HPDE6-E6E7 (cell line): ENCODE measurements at regions not wholly inside any gene's neighbourhood (a gene's known extent, or its start where the extent isn't known, plus 50 kb on each side); places are given as distances from the start of the nearest gene placed in this dataset.

Experiments
- DNase-seq: peaks from one replicate; pipeline ENCODE4 v3.0.0; 2011; ENCODE audit warnings: missing footprints; ENCODE audit errors: extremely low spot score

- DNase-seq: no peak
These were observed 429.4 kb downstream of the EDEM1 start for GRCh38 chr3:5616873-5617272.

- DNase-seq: no peak
These were observed 430.7 kb downstream of the EDEM1 start for GRCh38 chr3:5618170-5618569.

GRCh38 chr3:5630406-5630805 lies 442.9 kb downstream of the EDEM1 start:
- DNase-seq: no peak

- no peak for DNase-seq
These were observed 446.5 kb downstream of the EDEM1 start for GRCh38 chr3:5633960-5634359.

- no peak for DNase-seq
These were observed 446.9 kb downstream of the EDEM1 start for GRCh38 chr3:5634411-5634810.

GRCh38 chr3:5635746-5636145 lies 448.2 kb downstream of the EDEM1 start:
- DNase-seq: no peak

GRCh38 chr3:5638550-5638949 lies 451.0 kb downstream of the EDEM1 start:
- DNase-seq: no peak

- DNase-seq: no peak
These were observed 457.5 kb downstream of the EDEM1 start for GRCh38 chr3:5644773-5645670.

GRCh38 chr3:5645692-5646410 lies 458.3 kb downstream of the EDEM1 start:
- no peak for DNase-seq

GRCh38 chr3:5650303-5650702 lies 462.8 kb downstream of the EDEM1 start:
- DNase-seq: no peak

GRCh38 chr3:5651351-5651750 lies 463.8 kb downstream of the EDEM1 start:
- no peak for DNase-seq

GRCh38 chr3:5653426-5654143 lies 466.1 kb downstream of the EDEM1 start:
- DNase-seq: no peak

GRCh38 chr3:5657106-5657505 lies 469.6 kb downstream of the EDEM1 start:
- no peak for DNase-seq

- DNase-seq: no peak
These were observed 476.1 kb downstream of the EDEM1 start for GRCh38 chr3:5663601-5664000.

GRCh38 chr3:5666455-5666854 lies 478.9 kb downstream of the EDEM1 start:
- no peak for DNase-seq

GRCh38 chr3:5673521-5673920 lies 486.0 kb downstream of the EDEM1 start:
- no peak for DNase-seq

- DNase-seq: no peak
These were observed 487.8 kb downstream of the EDEM1 start for GRCh38 chr3:5675319-5675718.

GRCh38 chr3:5677555-5677954 lies 490.0 kb downstream of the EDEM1 start:
- no peak for DNase-seq

GRCh38 chr3:5678248-5678647 lies 490.7 kb downstream of the EDEM1 start:
- DNase-seq: no peak

- no peak for DNase-seq
These were observed 491.3 kb downstream of the EDEM1 start for GRCh38 chr3:5678844-5679243.

- no peak for DNase-seq
These were observed 499.7 kb downstream of the EDEM1 start for GRCh38 chr3:5687230-5687629.

GRCh38 chr3:5690490-5690889 lies 503.0 kb downstream of the EDEM1 start:
- DNase-seq: no peak
